HG03064 (cell line): ENCODE measurements at regions not wholly inside any gene's neighbourhood (a gene's known extent, or its start where the extent isn't known, plus 50 kb on each side); places are given as distances from the start of the nearest gene placed in this dataset.

Experiments used
- ATAC-seq: cut with Tn5 transposase; IDR thresholded peaks from one replicate; pipeline ENCODE4 v1.9.1; 2021; ENCODE audit warnings: low read depth; ENCODE audit not compliant: unreplicated experiment

GRCh38 chr3:83092521-83093221 is 1331.2 kb upstream of the GBE1 start:
- ATAC-seq: no peak

GRCh38 chr3:83076041-83076440 is 1314.6 kb upstream of the GBE1 start:
- no peak for ATAC-seq

DNA sequence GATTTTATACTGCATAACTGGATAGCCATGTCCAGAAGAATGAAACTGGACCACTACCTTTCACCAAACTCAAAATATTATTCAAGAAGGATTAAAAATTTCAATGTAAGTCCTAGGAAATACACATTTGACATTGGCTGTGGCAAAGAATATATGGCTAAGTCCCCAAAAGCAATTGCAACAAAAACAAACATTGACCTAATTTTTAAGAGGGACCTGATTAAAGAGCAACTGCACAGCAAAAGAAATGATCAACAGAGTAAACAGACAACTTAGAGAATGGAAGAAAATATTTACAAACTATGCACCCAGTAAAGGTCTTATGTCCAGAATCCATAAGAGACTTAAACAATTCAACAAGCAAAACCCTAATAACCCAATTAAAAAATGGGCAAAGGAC is 1313.0 kb upstream of the GBE1 start:
- no peak for ATAC-seq

GRCh38 chr3:83065851-83066460 is 1304.5 kb upstream of the GBE1 start:
- no peak for ATAC-seq

DNA sequence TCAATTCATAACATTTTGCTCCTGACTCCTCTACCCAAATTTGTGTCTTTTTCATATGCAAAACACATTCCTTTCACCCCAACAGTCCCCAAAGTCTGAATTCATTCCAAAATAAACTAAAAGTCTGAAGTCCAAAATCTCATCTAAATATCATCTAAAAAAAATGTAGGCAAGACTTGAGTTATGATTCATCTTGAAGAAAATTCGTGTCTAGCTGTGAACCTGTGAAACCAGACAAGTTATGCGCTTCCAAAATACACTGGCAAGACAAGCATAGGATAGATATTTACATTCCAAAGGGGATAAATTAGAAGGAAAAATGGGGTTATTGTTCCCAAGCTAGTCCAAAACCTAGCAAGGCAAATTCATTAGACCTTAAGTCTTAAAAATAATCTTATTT is 1302.0 kb upstream of the GBE1 start:
- no peak for ATAC-seq

DNA sequence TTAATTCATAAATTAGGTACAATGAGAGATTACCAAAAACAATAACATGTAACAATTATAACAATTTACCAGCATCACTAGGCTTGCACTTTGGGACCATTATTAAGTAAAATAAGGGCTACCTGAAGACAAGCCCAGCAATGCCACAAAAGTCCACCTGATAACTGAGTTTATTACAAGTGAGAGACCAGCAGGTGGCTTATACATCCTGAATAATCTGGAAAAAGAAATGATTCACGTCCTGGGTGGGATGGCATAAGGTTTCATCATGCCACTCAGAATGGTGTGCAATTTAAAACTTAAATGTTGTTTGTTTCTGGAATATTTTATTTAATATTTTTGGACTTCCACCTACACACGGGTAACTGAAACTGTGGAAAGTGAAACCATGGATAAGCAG is 1287.1 kb upstream of the GBE1 start:
- no peak for ATAC-seq

GRCh38 chr3:83039422-83039821 is 1278.0 kb upstream of the GBE1 start:
- no peak for ATAC-seq

GRCh38 chr3:83035704-83036010 is 1274.2 kb upstream of the GBE1 start:
- ATAC-seq: no peak

DNA sequence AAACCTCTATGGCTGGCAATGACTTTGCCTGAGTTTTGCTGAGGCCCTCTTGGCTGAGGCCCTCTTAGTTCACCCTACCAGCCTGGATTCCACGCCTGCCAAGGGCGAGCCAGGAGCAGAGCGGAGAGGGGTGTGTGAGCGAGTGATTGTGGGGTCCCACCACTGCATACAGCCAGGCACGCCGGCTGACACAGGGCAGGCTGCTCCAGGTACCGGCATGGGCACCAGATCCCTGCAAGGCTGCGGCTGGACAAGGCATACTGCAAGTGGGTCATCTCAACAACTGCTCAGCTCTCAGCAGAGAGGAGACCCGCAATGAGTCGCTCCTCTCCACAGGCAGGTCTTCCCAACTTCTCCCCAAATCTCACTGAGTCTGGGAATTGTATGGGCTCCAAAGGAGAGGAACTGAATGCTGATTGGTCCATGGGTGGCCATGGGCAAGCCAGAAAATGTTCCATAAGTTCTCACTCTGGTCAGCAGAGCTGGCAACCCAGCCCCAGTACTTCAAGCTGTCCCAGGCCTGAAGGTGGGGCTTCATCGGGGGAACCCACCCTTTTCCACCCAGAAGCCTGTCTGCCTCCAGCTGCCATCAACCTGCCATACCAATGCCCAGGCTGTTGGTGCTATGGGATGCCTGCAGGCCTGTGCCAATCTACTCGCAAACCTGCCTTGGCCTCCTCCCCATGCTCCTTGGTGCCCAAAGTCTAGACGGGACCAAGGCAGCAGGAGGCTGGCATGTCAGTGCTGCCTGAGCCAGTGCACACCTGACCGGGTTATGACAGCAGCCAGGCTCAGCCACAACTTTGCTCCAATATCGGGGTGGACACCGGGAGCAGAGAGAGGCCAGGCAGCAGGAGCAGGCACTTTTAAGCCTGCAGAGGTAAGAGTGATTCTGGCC is 1273.6 kb upstream of the GBE1 start:
- no peak for ATAC-seq

GRCh38 chr3:83033133-83033532 is 1271.7 kb upstream of the GBE1 start:
- no peak for ATAC-seq

DNA sequence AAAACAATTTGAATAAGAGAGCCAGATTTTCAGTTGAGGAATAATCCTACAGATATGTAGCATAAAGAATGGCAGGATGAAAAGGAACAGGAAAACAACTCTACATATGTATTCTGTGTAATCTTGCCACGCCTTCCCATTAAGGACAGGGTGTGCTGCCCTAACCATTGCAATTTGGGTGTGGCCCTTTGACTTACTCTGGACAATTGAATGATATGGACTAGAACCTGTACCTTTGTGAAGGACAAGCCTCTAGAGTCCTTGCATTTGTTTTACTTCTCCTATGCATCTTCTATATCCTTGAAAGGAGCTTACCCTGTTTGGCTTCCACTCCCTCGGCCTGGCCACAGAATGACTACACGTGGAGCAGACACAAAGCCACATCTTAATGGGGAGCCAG is 1261.6 kb upstream of the GBE1 start:
- no peak for ATAC-seq

DNA sequence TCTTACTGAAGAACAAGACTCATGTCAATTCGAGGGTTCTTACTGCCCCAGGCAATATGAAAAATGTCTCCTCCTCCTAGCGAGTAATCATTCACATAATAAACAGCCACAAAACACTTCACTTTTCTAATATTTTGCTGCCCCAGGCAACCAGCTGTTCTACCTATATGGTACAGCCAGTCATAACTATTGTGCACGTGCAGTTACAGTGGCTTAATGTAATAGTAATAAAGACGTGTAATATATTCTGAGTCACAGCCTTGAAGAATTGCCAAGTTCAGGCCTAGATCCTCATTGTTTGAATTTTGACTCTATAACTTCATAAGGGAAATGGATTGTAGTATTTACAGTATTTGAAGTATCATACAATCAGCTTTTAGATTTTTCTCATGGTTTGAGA is 1250.0 kb upstream of the GBE1 start:
- no peak for ATAC-seq

DNA sequence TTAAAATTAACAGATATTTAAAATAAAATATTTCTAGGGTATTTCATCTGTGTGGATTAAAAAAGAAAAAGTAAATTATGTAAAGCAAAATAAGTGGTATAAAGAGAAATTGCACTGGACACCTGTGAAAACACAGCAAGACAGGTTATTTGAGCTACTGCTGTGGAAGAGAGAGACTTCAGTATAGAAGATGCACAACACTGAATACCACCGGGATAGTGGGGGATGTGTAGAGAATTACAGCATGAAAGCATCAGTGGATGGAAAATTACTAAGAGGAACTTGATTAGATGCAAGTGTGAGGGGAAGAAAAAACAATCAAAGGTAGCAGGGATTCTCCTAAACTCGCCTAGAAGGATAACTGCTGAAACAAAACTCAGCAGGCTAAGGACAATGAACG is 1242.5 kb upstream of the GBE1 start:
- ATAC-seq: no peak

DNA sequence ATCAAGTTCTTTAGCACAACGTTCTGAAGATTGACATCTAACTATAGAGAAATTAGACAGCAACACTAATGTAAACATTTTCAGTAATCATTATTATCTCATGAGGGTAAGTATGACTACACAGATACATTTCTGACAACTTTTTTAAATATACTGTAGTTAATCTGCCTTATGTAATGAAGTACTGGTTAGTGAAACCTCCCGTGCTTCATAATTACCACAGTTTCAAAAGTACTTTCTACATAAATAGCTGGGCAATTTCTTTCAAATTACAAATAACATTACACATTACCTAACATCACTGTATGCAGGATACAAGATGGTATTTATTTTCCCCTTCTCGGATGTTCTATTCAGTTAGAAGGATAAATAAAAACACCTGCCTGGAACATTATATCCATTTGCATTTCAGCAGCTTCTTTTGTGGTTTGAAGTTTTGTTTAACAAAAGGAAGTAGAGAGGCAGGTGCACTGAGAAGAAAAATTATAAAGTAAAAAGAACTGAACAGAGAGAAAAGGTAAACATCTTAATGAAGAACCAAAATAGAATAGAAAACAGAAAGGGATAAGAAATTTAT is 1241.5 kb upstream of the GBE1 start:
- ATAC-seq: no peak

GRCh38 chr3:82999777-83000176 is 1238.3 kb upstream of the GBE1 start:
- ATAC-seq: no peak

GRCh38 chr3:82978368-82978767 is 1216.9 kb upstream of the GBE1 start:
- ATAC-seq: no peak

DNA sequence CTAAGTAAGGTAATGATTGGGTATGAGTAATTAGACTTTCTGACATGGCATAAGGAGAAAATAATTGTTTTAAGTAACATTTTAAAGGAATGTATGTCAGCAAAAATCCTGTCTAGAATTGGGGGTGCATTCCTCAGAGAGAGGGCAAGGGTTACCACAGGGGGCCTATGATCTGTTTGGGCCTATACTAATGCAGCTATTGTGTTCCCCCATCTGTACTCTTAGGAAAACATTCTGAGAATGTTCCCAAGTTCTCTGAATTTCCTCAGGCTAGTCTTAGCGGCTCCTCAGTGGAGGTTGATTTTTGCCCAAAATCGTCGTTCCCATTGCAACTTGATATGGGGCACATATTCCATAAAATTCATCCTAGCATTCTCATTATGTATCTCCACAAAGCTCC is 1216.4 kb upstream of the GBE1 start:
- ATAC-seq: no peak

DNA sequence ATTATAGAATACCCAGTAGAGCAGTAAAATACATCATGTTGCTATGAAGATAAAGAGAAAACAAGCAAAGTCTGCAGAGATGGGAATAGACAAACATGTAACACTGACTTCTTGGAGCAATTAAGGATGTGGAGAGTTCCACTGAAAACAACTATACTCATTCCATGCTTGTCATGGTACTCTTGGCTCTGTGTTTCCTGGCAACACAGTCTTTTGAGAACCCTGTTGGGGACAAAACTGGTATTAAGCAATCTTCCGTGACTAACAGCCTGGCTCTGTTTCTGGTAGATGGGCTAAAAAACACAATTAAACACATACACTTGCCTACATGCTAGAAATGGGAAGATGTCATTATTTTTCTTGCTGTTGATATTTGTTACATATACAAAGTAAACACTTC is 1212.3 kb upstream of the GBE1 start:
- ATAC-seq: no peak

DNA sequence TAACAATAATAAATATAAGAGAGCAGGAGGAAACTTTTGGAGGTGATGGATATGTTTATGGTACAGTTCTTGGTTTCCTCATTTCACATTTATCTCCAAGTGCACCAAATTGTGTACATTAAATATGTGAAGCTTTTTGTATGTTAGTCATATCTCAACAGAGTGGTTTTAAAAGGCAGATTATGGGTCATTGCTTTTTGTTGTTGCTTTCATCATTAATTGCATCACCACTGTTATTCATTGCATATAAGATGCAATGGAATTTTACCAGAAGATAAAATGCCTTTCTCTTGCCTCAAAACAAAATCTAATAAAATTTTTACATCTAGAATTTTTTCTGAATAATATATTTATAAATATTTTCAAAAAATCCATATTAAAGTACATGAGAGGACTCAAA is 1198.9 kb upstream of the GBE1 start:
- no peak for ATAC-seq

- no peak for ATAC-seq
These were observed 1196.3 kb upstream of the GBE1 start for GRCh38 chr3:82957696-82958095.

GRCh38 chr3:82957079-82957478 is 1195.6 kb upstream of the GBE1 start:
- ATAC-seq: no peak
